HG03103 (cell line): ENCODE measurements at regions not wholly inside any gene's neighbourhood (a gene's known extent, or its start where the extent isn't known, plus 50 kb on each side); places are given as distances from the start of the nearest gene placed in this dataset.
"Not testable (repeated sequence)": the region's sequence is repeated elsewhere in the genome, so short reads cannot be mapped to it uniquely, and the experiment has no call there.

ENCODE experiments used
- ATAC-seq: cut with Tn5 transposase; IDR thresholded peaks from one replicate; pipeline ENCODE4 v1.9.1; 2021; ENCODE audit warnings: low read depth; ENCODE audit not compliant: unreplicated experiment

DNA sequence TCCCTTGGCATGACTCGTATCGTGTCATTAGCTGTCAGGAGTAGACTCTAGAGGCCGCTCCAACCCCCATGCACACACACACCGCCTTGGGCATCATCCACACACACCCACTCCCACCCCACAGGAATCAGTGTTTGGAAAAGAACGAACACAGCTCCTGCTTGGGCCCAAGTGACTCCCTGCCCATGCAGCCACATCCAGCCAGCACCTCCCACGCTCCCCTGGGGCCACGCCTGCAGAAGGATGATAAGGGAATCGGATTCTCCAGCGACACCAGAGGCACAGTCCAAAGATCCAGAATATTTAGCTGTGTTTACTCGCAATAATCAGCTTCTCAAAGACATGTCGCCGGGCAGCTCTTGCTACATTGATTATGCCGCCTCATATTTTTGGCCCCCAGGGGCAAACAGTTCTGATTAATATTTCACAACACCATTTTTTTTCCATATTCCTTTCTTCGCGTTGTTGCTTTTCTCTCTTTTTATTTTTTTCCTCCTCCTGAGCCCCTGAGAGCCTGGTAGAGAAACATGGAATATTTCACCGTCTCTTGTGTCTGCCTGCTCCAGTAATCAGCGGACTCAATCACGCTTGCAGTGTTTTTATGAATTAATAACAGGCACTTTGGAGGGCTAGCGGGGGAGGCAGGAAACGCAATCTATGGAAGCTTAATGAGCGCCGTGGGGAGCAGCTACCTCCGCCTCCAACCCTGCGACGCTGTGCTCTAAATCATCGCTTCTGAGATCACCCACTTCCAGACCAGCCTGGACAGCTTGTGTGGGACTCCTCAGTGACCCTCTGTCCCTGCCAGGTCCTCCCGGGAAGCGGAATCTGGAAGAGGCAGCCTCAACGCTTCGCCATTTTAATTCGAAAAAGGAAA lies 221.4 kb downstream of the TLE3 start:
- ATAC-seq = no peak

DNA sequence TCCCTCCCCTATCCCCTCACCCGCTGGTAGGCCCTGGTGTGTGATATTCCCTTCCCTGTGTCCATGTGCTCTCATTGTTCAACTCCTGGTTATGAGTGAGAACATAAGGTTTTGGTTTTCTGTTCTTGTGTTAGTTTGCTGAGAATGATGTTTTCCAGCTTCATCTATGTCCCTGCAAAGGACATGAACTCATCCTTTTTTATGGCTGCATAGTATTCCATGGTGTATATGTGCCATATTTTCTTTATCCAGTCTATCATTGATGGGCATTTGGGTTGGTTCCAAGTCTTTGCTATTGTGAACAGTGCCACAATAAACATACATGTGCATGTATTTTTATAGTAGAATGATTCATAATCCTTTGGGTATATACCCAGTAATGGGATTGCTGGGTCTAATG lies 217.8 kb downstream of the TLE3 start:
- not testable (repeated sequence) for ATAC-seq

DNA sequence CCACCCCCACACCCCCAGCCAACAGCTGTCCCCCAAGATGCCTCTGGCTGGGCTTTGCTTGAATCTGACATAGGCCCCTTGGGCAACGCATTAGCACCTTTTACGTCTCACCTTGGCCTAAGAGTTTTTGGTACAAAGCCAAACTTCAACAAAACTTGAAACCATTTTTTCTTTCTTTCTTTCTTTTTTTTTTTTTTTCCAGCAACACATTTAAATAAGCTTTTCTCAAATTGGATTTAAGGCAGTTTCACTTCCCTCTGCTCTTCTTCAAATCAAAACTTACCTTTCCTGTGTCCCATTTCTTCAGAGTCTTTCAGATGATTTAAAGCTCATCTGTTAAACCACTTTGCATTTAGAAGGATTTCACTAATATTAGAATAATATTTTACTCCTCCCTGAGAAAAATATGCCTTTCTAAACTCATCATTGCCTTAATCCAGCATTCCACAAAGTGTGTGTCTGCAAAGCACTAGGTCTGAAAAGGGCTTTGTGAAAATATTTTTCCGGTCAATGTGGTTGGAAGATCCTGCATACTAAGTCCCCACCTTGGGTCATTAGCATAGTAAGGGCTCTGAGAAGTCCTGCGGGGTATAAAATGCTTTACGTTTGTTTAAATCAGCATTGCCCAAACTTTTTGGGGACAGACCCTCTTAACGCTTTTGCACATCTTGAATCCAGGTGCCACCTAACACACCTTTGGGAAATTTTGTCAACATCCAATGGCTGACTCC lies 217.0 kb downstream of the TLE3 start:
- no peak for ATAC-seq

DNA sequence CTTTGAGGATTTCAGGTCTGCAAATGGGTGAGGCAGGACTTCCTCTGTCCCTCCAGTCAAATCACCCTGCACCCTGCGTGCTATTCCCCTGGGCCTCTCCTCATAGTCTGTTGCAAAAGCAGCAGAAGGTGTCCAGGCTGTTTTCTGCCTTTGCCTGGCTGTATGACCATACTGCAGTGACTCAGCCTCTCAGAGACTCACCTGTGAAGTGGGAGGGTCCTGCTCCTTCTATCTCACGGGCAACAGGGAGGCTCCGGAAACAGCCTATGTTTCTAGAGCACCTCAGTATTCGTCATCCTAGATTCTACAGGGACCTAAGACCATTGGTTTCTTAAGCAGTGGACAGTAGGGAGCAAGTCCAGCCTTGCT lies 216.4 kb downstream of the TLE3 start:
- no peak for ATAC-seq

DNA sequence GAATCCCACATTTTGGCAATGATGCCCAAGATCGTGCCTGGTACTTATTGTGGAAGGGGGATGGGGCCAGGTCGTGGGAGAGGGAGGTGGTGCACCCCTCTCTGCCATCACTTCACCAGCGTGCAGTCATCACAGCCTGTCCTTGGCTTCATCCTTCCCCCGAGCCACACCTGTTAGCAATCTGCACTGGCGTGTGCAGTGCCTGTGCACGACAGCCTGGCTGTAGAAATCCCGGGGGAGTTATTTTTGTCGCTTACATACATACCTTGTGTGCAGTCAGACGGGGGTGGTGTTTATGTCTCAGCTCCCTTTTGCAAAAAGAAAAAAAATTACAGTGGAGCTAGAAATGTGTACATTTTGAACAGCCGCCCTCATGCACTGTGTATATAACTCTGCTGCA lies 216.0 kb downstream of the TLE3 start:
- no peak for ATAC-seq

DNA sequence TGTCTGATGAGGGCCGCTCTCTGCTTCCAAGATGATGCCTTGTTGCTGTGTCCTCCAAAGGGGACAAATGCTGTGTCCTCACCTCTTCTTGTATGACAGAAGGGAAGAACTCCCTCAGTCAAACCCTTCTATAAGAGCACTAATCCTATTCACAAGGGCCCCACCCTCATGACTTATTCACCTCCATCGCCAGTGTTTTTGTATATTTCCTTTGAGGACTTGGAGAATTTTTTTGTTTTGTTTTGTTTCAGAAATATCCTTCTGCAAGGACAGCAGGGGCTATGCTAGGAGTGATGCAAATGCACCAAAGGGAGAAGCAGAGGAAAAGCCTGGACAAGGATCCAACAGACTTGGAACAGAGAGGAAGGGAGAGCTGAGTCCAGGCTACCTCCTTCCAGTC lies 214.4 kb downstream of the TLE3 start:
- ATAC-seq = no peak

DNA sequence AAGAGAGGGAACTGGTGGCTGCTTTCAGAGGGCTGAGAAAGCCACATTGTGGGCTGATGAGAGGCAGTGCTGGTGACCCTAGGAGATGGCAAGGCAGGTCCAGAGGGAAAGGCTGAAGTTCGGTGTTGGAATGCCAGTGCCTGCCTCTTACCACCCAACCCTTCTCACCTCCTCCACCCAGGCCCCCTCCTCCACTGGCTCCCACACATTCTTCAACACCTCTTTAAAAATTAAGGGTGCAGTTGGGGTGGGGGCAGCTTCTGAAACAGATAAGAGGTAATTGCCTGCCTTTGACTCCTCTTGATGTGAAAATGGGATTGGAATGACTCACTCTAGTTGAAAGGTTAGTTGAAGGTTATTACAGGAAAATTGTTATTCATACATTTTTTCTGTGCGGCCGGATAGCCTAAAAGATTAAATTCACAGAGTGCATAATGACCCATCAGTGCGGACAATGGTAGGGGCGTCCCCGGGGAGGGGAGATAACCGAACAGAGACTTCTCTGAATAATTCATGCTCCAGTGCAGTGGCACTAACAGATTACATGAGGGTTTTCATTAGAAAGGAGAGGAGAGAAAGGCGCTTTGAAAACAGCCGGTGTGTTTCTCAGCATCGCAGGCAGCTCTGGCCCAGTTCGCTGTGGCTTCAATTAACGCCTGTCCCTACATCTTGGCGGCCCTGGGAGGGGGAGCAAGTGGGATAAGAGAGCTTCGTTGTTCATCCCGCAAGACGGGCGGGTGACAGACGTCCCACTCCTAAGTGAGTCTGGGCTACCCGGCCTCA lies 212.4 kb downstream of the TLE3 start:
- no peak for ATAC-seq

DNA sequence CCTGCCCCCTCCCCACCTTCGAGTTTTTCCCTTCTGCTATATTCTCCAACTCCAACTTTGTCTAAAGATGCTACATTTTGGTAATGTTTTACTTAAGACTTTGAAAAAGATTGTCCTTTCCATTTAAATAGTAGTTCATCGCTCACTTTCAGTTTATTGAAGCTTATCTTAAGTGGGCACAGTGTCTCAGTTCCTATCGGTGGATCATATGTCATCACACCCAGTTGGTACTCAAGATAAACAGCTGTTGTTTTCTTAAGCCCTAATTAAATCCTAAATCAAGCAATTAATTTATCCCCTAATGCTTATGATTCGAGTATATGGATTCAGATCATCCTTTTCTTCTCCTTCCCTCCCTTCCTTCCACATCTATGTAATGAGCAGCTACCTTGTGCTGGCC lies 210.7 kb downstream of the TLE3 start:
- no peak for ATAC-seq

DNA sequence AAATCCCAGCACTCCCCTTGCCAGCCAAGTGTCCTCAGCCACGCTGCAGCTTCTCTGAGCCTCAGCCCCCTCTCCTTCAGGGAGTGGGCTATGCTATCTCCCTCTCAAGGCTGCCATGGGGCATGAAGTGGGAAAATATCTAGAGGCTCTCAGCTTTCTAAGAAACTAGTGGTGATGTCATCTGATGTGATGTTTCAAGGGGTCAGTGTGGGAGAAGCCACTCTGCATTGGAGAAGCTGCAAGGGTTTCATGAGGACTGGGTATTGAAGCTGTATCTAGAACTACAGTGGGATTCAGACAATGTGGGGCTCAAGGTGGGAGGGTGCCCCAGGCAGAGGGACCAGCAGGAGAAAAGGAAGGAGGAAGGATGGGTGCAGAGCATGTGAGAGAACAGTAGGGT lies 210.2 kb downstream of the TLE3 start:
- no peak for ATAC-seq

DNA sequence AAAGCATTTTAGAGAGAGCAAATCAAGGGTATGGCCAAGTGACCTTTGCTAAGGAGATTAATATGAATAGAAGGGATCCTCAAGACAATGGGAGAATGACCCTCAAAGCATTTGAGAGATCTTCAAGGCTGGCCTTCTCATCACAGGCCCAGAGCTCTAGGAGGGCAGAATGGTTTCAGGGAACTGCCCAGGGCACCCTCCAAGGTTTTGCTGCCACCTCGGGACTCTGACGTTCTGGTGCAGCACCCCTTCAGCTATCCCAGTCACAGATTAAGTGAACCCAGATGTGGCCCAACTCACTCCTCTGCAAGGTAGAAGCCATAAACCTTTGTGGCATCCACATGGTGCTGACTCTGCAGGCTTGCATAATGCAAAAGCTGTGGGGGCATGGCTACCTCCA lies 209.3 kb downstream of the TLE3 start:
- ATAC-seq = no peak

DNA sequence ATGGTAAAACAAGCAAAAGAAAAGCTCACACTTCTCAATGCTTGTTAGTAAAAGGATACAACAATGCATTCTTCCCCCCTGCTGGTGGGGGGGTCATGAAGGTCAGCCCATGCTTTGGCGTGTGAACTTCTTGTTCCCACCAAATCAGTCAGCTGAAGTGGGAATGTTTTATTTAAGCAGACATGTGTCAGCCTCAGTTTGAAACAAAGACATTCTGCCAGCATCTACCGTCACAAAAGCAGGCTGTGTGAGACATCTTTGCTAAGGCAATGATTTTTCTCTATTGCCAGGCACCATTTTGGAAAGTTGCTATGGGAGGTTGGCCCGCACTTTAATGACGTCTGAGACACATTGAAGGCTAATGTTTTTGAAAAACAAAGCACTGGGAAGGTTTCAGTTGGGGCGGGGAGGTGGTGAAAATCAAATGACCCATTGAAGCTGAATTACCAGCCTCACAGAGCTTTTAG lies 206.6 kb downstream of the TLE3 start:
- ATAC-seq = no peak

DNA sequence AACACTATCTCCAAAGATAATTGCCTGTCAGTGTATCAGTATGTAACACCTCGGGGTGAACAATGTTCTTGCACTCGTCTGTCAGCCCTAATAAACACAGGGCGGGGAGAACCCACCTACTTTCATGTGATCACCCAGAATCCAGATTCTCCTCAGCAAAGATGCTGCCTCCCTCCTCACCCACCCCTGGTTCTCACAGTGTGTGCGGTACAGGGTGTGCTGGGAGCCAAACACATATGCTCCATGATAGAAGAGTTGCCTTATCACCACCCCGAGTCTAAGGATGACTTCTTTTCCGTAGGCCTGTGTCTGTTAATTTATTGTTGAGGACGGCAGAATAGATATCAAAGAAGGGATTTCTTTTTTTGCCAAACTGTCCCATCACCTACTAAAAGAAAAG lies 206.1 kb downstream of the TLE3 start:
- ATAC-seq = no peak

DNA sequence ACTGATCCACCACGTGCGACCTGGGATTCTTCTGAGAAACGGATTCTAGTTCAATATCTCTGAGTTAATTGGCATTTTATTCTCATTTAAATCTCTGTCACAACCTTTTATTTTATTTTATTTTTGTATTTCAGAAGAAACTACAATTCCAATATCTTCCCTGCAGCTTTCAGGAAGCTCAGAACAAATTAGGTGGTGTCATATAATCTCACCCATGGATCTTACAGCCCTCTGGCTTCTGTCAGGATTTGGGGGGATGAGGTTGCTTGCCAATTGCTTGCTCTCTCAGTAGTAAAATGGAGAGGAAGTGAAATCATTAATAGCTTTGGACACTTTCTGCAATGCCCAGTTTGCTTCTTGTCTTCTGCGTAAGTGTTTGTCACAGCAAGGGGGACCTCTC lies 205.4 kb downstream of the TLE3 start:
- ATAC-seq = no peak

DNA sequence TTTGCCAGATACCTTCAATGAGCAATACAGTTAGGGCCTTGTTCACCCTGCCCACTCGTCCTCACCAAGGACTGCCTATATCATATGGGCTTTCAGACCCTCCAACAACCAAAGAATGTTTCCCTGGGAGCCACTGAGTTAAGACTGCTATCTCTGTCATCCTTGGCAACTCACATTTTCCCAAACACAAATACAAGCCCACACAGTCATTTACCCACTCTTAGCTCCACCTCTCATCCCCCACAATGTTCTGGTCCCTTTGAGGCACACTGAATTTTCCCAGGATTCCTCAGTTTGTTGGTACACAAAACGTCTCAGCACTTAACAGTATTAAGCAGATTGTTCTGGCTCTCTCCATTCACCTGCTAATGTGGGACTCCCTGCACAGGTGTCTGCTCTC lies 204.6 kb downstream of the TLE3 start:
- ATAC-seq = no peak

DNA sequence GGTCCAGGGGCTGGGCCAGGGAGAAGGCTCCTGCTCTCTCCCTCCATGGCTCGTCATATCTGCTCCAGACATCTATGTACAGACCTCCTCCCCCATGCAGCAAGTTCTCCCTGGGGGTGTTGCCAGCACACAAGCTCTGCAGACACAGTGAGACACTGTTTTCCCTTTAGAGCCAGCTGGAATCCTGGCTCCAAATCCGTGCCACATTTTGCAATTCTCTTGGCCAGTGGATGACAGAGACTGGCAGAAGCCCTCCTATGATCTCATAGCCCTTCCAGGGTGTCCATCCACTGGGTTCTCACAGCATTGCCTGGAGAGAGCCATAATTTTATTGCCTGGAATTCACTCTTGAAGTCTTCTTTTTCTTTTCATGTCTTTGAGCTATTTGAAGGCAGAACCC lies 203.9 kb downstream of the TLE3 start:
- ATAC-seq = no peak

DNA sequence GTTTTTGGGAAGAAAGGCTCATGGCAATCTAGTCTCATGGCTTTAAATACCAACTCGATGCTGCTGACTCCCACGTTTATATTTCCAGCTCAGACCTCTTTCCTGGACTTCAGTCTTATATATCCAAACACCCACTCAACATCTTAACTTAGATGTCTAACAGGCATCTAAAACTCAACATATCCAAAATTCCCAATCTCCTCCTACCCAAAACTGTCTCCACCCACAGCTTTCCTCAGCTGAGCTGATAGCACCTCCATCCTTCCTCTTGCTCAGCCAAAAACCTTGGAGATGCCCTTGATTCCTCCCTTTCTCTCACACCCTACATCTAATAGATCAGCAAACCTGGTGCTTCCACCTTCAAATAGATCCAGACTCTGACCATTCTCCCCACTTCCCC lies 202.5 kb downstream of the TLE3 start:
- ATAC-seq = no peak

DNA sequence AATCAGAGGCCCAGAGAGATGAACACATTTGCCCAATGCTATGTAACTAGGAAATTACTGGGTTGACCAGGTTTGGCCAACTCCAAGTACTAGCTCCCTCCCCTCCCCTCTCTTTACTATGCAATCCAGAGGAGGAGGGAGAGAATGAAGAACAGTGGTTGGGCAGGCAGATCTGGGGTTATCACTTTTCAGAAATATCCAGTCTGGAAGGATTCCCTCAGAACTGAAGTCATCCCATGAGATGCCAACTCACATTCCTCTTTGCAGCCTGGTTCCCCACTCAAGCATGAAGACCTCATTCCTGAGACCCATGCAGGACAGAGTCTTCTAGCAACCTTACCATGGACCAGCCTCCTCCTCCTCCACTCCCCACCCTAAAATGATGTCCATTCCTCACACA lies 201.1 kb downstream of the TLE3 start:
- no peak for ATAC-seq

DNA sequence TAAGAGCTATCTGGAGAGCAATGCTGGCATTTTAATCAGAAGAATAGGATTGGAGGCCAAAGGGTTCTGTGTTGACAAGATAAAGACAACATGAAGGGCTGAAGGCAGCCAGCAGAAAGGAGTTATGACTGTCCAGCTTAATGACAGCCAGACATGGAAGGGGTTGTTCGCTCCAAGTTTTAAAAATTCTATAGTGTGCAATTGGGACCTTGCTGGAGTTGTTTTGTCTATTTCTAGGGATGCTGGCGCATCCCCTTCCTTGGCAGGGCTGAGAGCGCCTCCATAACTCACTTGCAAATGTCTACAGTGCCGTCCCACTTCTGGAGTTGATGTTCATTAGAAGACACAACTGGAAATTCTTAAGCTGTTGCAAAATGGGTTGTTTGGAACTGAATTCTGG lies 200.7 kb downstream of the TLE3 start:
- ATAC-seq = no peak

DNA sequence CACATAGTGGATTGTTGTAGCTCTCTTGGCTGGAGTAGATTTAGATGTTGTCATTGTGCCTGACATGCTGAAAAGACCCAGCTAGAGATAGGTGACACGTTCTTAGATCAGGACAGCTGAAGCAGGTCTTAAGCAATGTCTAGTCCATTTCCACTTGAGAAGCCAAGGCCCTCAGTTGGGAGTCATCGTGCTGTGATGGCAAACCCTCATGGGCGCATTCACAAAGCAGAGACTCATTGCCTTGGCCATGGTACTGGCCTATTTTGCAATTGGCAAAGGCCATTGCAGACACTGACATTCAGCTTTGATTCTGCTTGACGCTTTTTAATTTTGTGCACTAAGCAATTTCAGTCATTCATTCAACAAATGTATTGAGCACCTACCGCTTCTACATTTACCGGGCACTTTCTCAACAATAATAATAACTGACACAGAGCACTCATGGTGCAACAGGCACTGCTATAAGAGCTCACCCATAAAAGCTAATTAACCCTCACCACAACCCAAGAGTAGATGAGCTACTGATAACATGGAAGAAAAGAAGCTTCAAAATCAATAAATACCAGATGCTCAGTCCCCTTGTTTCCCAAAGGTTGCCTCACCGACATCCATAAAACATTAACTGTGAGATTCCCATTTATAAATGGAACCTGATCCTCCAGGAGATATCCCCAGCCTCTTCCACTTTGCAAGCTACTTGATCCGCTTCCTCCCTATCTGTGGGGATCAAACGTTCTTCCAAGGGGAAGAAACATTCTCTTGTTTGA lies 200.1 kb downstream of the TLE3 start:
- no peak for ATAC-seq

DNA sequence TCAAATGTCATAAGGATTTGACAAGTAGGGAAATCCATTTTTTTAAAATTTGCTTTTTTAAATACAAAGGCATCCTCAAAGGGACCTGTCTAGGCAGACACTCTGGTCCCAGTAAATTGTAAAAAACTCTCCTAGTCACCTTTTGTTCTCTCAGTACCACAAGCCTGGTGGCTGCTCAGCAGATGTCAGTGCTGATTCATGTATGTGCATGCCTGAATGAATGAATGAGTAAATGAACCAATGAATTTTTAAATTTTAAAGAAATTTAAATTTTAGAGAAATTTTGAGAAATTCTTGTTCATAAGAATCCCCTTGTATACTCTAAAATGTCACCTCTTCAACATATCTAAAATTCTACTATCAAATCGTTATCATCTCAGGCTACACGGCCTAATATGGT lies 199.5 kb downstream of the TLE3 start:
- no peak for ATAC-seq
